ENCODE measurements at regions not wholly inside any gene's neighbourhood (a gene's known extent, or its start where the extent isn't known, plus 50 kb on each side); places are given as distances from the start of the nearest gene placed in this dataset.

DNA sequence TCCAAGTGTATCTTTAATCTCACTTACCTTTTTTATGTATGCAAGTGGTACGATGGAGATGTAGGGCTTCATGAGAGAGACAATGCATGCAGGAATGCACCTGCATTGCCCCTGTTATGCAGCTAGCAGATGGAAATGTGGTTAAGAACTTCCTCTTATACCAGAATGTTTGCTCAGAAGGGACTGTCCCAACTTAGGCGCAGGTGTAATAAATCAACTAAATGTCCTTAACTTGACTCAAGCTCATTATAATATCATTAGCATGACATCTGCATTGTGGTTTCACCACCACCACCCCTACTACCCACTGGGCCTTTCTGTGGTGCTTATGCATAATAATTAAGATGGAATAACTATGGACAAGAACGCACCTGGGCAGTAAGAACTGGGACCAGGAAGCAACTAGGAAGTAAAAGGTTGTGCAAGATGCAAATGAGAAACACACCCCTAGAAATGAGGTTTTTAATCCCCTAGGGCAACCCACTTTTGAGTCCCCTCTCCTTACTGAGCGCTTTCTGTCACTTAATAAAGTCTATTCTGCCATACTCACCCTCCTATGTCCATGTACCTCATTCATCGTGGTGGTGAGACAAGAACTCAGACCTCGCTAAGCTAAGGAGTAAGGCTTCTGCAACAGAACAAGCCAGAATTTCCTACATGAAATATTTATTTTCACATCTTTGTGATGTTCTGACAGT is 1103.3 kb upstream of the B3GALT2 start:
- DNase-seq = no peak

DNA sequence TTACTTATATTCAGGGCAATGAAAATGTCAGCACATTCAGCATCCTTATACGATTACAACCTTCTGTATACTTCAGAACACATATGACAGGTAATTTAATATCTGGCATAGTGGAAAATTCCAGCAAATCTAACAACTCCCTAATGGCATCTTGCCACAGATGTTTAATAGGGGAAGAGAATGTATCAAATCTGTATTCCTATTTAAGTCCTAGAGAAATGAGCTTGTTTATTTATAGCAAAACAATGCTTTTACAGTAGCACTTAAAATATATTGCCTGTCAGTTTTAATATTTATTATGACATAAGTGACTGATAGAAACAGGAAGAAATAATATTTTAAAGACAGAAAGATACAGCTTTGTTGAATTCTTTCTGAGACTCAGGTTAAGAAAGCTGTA is 1101.8 kb upstream of the B3GALT2 start:
- DNase-seq = no peak

DNA sequence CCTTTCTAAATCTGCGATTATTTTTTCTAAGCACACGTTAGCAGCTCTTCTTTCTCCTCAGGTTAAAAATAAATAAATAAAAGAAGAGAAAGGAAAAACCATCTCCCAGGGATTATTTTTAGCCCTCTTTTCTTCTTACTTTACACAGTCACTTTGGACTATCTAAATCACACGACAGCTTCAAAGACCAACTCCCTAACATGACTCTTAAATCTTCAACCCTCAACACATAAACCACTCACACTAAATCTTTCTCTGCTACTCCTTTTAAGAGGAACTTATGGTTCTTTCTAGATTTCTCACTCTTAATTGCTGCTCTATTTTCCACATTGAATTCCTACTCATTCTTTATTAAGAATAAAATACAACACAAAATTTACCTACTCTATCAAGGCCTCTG is 1095.0 kb upstream of the B3GALT2 start:
- DNase-seq = no peak

DNA sequence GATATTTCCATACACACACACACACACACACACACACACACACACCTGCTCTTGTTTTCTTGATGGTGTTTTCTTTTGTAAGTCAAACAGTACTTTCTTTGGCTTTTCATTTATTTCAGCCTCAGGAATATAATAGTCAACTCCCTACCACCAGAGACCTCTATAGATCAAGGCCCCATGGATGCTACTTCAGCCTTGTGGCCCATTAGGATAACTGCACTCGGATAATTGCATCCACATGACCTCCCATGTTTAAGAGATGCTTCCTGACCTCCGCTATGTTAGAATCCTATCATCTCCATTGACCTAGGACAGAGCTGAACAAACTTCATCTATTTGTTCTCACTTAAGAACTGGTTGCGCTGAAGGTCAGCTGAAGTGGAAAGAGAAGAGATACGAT is 1094.0 kb upstream of the B3GALT2 start:
- no peak for DNase-seq

DNA sequence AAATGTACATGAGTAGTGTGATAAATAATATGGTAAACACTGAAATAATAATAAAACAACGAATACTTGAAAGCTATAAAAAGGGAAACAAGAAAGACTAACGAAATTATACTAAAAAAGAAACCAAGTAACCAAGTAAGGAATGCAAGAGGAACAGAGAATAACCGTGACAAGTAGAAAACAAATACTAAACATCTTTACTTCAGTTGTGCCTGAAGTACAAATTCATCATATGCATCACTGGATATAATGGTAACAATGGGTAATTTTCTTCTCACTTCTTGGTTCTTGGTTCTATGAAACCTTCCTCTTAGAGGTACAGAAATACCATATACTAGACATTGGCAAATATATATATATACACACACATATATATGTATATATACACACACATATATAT is 1093.6 kb upstream of the B3GALT2 start:
- DNase-seq = no peak

DNA sequence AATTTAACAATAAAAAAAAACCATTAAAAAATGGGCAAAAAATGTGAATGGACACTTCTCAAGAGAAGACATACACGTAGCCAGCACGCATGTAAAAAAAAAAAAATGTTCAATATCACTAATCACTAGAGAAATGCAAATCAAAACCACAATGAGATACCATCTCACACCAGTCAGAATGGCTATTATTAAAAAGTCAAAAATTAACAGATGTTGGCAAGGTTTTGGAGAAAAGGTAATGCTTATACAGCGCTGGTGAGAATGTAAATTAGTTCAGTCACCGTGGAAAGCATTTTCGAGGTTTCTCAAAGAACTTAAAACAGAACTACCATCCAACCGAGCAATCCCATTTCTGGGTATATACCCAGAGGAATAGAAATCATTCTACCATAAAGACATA is 1091.5 kb upstream of the B3GALT2 start:
- DNase-seq = no peak

DNA sequence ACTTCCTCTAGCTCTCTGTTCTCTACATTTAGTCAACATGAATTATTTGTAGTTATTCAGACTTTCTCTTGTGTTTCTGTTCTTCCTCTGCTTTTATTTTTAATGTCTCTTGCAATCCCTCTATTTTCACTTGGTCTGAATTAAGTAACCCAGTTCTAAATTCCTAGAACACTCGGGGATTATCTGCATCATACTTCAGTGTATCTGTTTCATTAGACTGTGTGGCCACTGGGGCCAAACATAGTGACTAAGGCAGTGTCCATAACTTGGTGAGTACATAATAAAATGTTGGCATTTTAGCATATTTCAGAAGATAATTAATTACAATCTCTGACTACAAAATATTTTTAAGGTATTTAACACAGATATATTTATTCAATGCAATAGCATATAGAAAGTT is 1087.2 kb upstream of the B3GALT2 start:
- DNase-seq = no peak

DNA sequence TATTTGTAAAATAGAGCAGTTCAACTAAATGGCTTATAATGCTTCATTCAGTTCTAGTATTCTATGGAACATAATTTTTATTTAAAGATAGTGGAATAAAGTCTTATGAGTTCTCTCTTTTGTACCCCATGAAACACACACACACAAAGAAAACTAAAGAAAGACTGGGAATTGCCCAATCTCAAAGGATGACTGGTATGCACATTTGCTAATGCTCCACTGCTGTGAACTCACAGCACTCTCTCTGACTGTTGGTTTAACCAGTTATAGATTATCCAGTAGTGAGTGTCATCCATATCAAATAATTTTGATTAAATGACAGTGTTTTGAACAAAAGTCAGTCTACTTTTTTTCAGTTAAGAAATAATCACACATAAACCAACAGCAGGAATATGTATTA is 1082.4 kb upstream of the B3GALT2 start:
- no peak for DNase-seq

DNA sequence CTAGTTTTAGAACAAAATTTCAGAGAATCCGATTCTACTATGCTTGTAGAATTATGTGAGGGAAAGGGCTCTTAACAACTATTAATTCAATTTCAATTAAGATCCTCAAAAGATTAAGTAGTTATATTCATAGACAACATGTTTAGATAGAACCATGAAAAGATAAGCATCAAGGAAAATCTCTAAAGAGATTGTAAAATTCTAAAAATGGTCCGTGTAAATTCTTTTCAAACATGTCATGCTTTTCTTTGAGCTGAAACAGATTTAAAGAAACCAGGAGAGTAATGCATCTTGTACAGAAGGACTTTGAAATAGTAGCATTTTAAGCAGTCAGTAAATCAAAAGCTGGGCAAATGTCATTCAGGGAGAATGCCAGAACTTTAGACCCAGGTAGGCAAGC is 1080.6 kb upstream of the B3GALT2 start:
- DNase-seq = no peak

DNA sequence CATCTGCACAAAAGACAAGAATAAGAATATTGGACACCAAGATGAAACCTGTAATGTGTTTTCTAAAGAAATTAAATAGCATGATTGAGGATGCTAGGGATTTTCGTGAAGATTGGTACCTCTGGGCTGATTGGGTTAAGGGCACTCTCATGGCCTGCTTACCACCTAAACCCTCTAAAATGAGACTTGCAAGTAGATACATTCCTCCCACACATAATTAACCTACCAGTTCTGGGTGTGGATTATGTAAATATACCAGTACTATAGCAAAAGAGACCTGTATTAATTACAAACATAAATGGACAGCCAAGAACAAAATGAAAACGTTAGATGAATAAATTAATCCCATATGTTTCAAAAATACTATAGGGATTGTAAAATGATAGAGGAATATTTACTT is 1069.6 kb upstream of the B3GALT2 start:
- DNase-seq = no peak

DNA sequence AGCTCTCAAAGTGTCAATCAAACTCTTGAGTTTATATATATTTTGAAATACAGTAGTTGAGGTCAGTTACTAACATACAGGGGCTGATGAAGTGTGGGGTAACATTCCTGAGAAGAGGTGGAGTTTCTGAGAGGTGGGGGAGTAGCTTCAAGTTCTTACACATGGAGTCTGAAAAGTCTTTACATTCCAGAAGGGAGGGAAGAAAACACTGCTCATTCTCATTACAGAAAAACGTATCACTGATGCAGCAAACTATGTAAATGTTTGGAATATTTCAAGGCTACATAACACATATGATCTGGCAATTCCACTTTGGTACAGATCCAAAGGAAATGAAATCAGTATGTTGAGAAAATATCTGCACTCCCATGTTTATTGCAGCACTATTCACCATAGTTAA is 1065.8 kb upstream of the B3GALT2 start:
- DNase-seq = no peak

DNA sequence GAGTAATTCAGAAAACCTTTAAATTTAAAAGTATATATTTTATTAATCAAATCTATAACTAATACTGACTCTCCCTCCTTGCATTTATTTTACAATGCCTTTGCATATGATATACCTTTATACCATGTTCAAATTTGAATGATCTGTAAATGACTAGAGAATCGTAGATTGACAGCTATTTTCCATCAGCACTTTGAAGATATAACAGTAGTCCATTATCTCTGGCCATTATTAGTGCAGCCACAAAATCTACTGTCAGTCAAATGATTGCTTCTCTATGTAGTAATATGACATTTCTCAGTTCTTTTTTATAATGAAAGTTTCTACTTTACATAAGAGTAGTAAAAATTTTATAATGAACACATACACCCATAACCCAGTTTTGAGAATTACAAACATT is 1054.8 kb upstream of the B3GALT2 start:
- no peak for DNase-seq

DNA sequence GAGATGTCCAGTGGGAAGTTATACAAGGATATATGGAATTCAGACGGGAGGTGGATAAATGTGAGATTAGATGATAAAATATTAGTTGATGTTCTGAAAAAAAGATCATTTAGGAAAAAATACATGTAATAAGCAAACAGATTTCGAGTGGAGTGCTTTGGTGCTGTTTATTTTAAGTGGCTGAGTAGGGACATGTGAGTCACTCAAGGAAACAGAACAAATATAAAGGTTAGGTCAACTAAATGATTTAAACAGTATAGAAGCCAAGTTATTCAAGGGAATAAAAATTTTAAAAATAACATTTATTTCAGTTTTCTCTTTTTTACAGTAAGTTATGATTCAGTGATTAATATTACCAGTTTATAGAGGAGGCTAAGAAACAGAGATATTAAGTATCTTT is 1046.7 kb upstream of the B3GALT2 start:
- DNase-seq = no peak

DNA sequence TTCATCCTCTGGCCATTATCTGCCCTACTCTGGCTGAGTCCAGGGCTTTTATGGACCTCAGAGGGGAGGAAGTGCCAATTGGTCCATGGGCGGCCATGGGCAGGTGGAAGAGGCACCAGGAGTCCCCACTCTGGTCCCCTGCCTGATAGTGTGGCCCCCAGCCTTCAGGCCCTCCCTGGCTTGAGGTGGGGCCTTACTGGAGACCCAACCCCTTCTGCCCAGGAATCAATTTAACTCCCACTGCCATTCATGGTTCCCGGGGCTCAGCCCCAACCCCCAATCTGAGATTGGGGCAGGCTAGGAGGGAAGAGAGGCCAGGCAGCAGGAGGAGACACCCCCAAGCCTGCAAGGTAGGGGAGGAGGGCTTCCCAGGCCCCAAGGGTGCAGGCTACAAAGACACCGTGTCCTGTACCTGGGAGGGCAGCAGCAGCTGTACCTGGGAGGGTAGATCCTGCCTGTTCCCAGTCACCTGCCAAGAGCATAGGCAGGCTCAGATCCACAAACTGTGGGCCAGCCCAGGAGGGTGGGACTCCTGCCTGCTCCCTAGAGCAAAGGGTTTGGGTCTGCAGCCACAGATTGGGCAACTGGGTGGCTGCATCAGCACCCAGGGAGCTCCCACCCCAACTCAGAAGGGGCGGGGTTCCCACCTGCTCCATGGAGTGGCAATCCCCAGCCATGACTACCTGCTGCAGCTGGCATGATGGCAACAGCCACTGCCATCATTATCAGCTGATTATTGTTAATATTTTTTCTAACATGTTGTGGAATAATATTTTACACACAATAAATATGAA is 1044.1 kb upstream of the B3GALT2 start:
- DNase-seq = no peak

DNA sequence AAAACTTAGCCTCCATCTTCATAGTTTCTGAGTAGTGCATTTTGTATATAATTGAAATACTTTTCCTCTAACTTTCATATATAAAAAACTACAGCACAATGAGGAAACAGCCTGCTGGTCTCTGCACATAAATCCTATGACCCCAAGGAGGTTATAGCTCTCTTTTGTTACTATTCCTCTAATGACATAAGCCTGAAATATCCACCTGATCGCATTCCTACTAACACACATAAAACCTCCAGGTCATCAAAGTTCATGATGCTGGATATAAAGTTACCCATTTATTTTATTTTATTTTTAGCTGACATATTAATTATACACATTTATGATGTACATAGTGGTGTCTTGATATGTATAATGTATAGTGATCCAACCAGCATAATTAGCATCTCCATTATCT is 1042.0 kb upstream of the B3GALT2 start:
- DNase-seq = no peak

DNA sequence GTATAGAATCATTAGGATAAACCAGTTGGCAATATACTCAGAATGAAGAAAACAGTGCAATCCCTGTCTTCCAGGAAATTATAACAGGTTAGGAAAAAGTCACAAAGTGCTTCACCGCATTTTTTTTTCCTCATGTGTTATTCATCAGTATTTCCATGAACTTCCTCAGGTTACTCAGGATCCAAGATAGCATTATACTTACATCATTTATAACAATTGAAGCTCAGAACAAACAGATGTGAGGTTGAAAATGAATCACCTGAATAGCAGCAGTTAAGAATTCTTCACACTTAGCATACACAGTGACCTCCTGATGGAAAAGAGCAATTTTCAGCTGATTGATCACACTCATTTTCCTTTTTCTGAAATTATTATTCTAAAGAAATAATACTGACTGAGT is 1040.7 kb upstream of the B3GALT2 start:
- no peak for DNase-seq

DNA sequence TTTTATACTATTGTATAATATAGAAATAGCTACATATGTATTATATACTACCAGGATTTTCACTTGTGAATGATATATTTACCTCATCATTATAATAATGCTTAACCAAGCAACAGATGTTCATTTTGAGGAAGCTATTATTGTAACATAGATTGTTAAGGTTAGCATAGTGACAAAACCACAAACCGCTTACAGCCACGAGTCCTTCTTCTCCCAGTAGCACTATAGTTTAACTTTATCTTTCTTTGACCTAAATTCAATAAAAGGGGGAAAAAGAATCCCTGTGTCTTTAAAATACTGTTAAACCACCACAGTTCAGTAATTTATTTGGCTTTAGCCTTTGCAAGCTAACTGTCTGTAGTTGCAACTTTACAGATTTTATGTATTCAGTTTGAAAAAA is 1039.4 kb upstream of the B3GALT2 start:
- DNase-seq = no peak

DNA sequence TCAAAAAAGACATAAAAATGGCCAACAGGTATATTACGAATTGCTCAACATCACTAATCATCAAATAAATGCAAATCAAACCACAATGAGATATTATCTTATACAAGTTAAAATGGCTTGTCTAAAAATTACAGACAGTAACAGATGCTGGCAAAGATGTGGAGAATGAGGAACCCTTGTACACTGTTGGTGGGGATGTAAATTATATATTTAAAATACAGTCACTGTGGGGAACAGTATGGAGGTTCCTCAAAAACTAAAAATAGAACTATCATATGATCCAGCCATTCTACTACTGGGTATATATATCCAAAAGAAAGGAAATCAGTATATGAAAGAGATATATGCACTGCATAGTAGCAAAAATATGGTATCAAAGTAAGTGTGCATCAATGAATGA is 1037.2 kb upstream of the B3GALT2 start:
- no peak for DNase-seq

DNA sequence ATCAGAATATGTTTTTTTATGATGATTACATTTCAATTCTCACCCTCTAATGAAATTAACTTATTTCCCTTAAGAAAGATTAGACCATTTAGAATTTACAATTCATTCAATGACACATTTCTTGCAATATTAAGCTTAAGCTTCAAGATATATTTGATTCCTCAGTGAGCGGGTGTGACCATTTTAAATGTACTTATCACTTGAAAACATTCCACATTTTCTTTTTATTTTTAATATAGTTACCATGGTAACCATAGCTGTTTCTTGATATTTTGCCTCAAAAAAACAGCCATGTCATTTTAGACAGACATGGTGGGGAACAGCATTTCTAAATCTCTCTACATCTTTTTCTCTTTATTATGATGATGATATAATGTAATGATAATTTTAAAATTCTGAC is 1029.0 kb upstream of the B3GALT2 start:
- no peak for DNase-seq

DNA sequence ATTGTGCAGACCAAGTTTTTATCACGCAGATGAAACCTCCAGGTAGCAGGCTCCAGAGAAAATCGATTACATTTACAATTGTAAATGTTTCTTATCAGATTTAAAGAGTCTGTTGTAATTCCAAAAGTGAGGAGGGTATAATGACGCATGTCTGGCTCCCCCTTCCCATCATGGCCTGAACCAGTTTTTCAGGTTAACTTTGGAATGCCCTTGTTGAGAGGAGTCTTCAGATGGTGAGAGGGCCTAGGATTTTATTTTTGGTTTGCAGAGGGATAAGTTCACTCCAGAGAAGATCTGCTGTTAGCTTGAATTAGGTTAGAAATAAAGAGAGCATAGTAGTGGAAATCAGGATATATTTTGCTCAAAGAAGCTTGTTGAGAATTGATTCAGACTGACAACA is 1028.3 kb upstream of the B3GALT2 start:
- DNase-seq = no peak

DNA sequence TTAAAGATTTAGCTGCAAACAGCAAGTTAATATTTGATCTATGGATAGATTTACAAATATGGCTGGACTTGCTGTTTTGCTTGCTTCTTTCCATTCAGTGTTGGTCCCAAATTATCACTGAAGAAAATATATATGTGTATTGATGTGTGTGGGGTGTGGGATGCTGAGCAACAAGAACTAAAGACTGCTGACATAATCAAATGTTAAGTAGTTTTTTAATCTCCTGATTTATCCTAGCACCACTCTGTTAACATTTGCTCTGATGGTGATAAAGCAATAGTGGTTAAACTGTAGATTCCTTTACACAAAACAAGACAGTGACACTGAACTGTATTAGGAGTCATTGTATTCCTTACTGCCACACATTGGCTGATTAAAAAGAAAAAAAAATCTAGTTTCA is 1023.5 kb upstream of the B3GALT2 start:
- no peak for DNase-seq

DNA sequence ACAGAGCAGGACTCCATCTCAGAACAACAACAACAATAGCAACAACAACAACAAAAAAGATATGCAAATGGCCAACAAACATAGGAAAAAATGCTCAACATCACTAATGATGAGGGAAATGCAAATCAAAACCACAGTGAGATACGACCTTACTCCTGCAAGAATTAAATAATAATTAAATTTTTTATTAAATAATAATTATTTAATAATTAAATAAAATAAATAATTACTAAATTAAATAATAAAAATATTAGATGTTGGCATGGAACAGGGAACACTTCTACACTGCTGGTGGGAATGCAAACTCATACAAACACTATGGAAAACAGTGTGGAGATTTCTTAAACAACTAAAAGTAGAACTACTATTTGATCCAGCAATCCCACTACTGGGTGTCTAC is 1022.3 kb upstream of the B3GALT2 start:
- no peak for DNase-seq

DNA sequence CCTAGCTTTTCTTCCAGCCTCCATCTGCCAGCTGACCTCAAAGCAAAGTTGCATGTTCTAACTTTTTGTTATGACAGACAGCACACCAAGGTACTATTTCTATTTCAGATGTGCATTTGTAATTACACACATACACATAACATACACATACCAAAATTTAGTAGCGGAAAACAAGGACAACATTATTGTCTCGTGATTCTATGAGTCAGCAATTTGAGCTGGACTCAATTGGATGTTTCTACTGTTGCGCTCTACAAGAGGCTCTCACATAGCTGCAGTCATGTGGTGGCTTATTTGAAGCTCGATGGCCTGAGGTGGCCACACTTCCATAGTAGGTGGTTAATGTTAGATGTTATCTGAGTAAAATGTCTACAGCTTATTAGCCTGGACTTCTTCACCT is 1010.1 kb upstream of the B3GALT2 start:
- DNase-seq = no peak

DNA sequence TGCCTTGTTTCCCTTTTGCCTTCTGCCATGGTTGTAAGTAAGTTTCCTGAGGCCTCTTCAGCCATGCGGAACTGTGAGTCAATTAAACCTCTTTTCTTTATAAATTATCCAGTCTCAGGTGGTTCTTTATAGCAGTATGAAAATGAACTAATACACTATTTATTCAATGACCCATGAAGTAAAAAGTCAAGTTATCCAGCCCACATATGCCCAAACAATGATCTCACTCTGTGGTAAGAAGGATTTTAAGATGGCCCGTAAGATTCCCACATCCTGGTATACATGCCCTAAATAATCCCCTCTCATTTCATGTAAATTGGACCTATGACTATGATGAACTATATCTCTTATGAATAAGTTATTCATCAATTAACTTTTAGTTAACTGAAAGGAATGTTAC is 1008.3 kb upstream of the B3GALT2 start:
- DNase-seq = no peak

DNA sequence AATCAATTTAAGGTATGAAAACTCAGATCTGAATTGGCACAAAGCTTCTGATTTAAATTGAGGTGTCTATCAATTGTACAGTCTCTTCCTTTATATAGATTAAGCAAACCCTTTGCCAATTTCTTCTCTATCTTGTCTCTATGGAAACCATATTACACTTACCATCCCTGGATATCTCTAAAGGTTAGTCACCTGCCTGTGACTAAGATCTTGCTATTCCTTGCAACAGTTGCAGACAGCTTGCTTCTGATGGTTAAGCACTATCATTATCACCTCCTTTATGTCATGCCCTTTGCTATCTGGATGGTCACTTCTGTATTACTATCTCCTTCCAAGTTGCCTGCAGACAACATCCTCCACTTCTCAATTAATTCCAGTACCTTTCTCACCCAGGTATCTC is 998.6 kb upstream of the B3GALT2 start:
- no peak for DNase-seq
